Mucosa of descending colon (tissue), 3 donors: ENCODE measurements at regions not wholly inside any gene's neighbourhood (a gene's known extent, or its start where the extent isn't known, plus 50 kb on each side); places are given as distances from the start of the nearest gene placed in this dataset.
"Not testable (repeated sequence)": the region's sequence is repeated elsewhere in the genome, so short reads cannot be mapped to it uniquely, and the experiment has no call there.

Experiments
- ATAC-seq: fragments of 200-7000 bp; cut with Tn5 transposase; one replicate; pipeline ENCODE4 v1.9.1; 2020; ENCODE audit warnings: mild to moderate bottlenecking, moderate library complexity
- DNase-seq, 3 donors: peaks; one replicate each; pipeline ENCODE4 v3.0.0-alpha.2; 2020
- H3K36me3 ChIP-seq: fragments of 200-600 bp; one replicate; pipeline ENCODE4 v1.8.0; 2021; ENCODE audit warnings: low read depth, mild to moderate bottlenecking
- H3K4me1 ChIP-seq: fragments of 200-600 bp; one replicate; pipeline ENCODE4 v1.8.0; 2021; ENCODE audit warnings: low read depth, mild to moderate bottlenecking
- H3K4me3 ChIP-seq: fragments of 200-600 bp; one replicate; pipeline ENCODE4 v1.8.0; 2021; ENCODE audit warnings: mild to moderate bottlenecking
- H3K9me3 ChIP-seq: fragments of 200-600 bp; one replicate; pipeline ENCODE4 v1.8.0; 2021; ENCODE audit warnings: mild to moderate bottlenecking
- intact Hi-C, 2 donors: fragments of 100-400 bp; cut with DNase I in 1 of 2; cut with micrococcal nuclease in 1 of 2; formaldehyde crosslinking; loops; one replicate each; pipeline versions ENCODE4 v1.11.0 to v1.11.1; 2022; cut with DNase I, micrococcal nuclease
- donor health status: DM: no; HTN: no; CAD: no; lungs with moderate emphysema.
- donor health status: DM: no; HTN: no; CAD: no.
- donor health status: DM: no; HTN: yes; CAD: no.

- peak; percentile 17 for ATAC-seq
- not testable (repeated sequence) for H3K4me1 ChIP-seq
Observed at GRCh38 chr2:111453816-111454215, 333.1 kb downstream of the BCL2L11 start.

GRCh38 chr2:111454404-111454803, 333.7 kb downstream of the BCL2L11 start:
- intact Hi-C loops, H3K36me3 ChIP-seq, H3K4me1 ChIP-seq, H3K4me3 ChIP-seq, H3K9me3 ChIP-seq: not testable (repeated sequence)
- DNase-seq (peak in 1 of 3 donors; percentile 39), ATAC-seq (peak; percentile 96)

More at GRCh38 chr2:111453816-111454215, 333.1 kb downstream of the BCL2L11 start:
- intact Hi-C loops, H3K4me3 ChIP-seq, H3K9me3 ChIP-seq, DNase-seq, H3K36me3 ChIP-seq: not testable (repeated sequence)

- ATAC-seq, H3K9me3 ChIP-seq, H3K4me1 ChIP-seq, H3K4me3 ChIP-seq, intact Hi-C loops, DNase-seq, H3K36me3 ChIP-seq: not testable (repeated sequence)
Observed at GRCh38 chr2:111455016-111456015, 334.6 kb downstream of the BCL2L11 start.

- H3K4me3 ChIP-seq, H3K9me3 ChIP-seq, H3K4me1 ChIP-seq, H3K36me3 ChIP-seq, DNase-seq, intact Hi-C loops, ATAC-seq: not testable (repeated sequence)
Observed at GRCh38 chr2:111457191-111457590, 336.5 kb downstream of the BCL2L11 start.

- DNase-seq, H3K4me3 ChIP-seq, H3K36me3 ChIP-seq, ATAC-seq, H3K4me1 ChIP-seq, H3K9me3 ChIP-seq, intact Hi-C loops: not testable (repeated sequence)
Observed at GRCh38 chr2:111460901-111461300, 340.2 kb downstream of the BCL2L11 start.

GRCh38 chr2:111461831-111462230, 341.1 kb downstream of the BCL2L11 start:
- intact Hi-C loops, ATAC-seq, DNase-seq, H3K36me3 ChIP-seq, H3K4me1 ChIP-seq, H3K4me3 ChIP-seq, H3K9me3 ChIP-seq: not testable (repeated sequence)

GRCh38 chr2:111462572-111462971, 341.9 kb downstream of the BCL2L11 start:
- H3K9me3 ChIP-seq, intact Hi-C loops, DNase-seq, H3K4me3 ChIP-seq, H3K4me1 ChIP-seq, H3K36me3 ChIP-seq: not testable (repeated sequence)
- ATAC-seq = peak; percentile 23

- DNase-seq = peak in 1 of 3 donors; percentile 39
- intact Hi-C loops, ATAC-seq: not testable (repeated sequence)
Observed at GRCh38 chr2:111463238-111463848, 342.6 kb downstream of the BCL2L11 start.

GRCh38 chr2:111463956-111464355, 343.2 kb downstream of the BCL2L11 start:
- ATAC-seq (peak; percentile 74), DNase-seq (peak in 1 of 3 donors; percentile 79)
- intact Hi-C loops, H3K4me3 ChIP-seq, H3K36me3 ChIP-seq, H3K4me1 ChIP-seq, H3K9me3 ChIP-seq: not testable (repeated sequence)

More at GRCh38 chr2:111463238-111463848, 342.6 kb downstream of the BCL2L11 start:
- not testable (repeated sequence) for H3K9me3 ChIP-seq, H3K36me3 ChIP-seq, H3K4me3 ChIP-seq, H3K4me1 ChIP-seq

- H3K36me3 ChIP-seq, DNase-seq, intact Hi-C loops, H3K4me1 ChIP-seq, H3K4me3 ChIP-seq, H3K9me3 ChIP-seq, ATAC-seq: not testable (repeated sequence)
Observed at GRCh38 chr2:111464367-111464766, 343.7 kb downstream of the BCL2L11 start.

GRCh38 chr2:111465521-111465920, 344.8 kb downstream of the BCL2L11 start:
- H3K9me3 ChIP-seq, intact Hi-C loops, H3K4me3 ChIP-seq, DNase-seq, H3K4me1 ChIP-seq, H3K36me3 ChIP-seq: not testable (repeated sequence)
- peak; percentile 71 for ATAC-seq

- intact Hi-C loops, H3K36me3 ChIP-seq, H3K4me1 ChIP-seq, H3K4me3 ChIP-seq, H3K9me3 ChIP-seq: not testable (repeated sequence)
- ATAC-seq (peak; percentile 84), DNase-seq (peak; percentile 60 to 70 (median 66))
Observed at GRCh38 chr2:111466744-111467143, 346.0 kb downstream of the BCL2L11 start.

GRCh38 chr2:111470924-111471323, 350.2 kb downstream of the BCL2L11 start:
- ATAC-seq, intact Hi-C loops, H3K9me3 ChIP-seq, H3K4me3 ChIP-seq, DNase-seq, H3K36me3 ChIP-seq, H3K4me1 ChIP-seq: not testable (repeated sequence)

GRCh38 chr2:111471791-111472530, 351.2 kb downstream of the BCL2L11 start:
- DNase-seq, H3K9me3 ChIP-seq, H3K4me3 ChIP-seq, H3K36me3 ChIP-seq, H3K4me1 ChIP-seq, ATAC-seq, intact Hi-C loops: not testable (repeated sequence)
